NOMO-1 (cell line): ENCODE measurements at regions not wholly inside any gene's neighbourhood (a gene's known extent, or its start where the extent isn't known, plus 50 kb on each side); places are given as distances from the start of the nearest gene placed in this dataset.

Experiments
- DNase-seq, 2 experiments: peaks; one replicate each; lab custom pipeline; 2025; ENCODE audit not compliant: unreplicated experiment in 2 of 2; lab: John Stamatoyannopoulos, UW

GRCh38 chr1:181364801-181365200 lies 118.5 kb upstream of the CACNA1E start:
- DNase-seq, result no peak

GRCh38 chr1:181366910-181367309 lies 116.4 kb upstream of the CACNA1E start:
- DNase-seq, result no peak

DNA sequence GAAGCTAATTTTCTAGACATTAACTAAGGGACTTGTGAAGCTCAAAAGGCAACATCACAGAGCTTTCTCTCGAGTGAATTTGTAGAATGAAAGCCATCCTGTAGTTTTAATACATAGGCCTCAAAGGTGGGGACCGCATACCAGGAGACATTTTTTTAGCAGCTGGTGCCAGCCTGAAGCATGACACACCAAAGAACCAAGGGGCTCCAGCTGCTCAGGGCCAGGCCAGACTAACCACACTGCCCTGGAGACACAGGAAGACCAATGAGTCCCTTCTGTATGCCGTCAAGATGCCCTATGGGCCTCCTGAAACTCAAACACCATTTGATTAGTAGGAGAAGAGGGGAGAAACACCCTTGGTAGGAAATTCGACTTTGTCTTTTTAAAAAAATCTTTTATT lies 113.9 kb upstream of the CACNA1E start:
- no peak for DNase-seq

- no peak for DNase-seq
These were observed 99.6 kb upstream of the CACNA1E start for GRCh38 chr1:181383695-181384094.

DNA sequence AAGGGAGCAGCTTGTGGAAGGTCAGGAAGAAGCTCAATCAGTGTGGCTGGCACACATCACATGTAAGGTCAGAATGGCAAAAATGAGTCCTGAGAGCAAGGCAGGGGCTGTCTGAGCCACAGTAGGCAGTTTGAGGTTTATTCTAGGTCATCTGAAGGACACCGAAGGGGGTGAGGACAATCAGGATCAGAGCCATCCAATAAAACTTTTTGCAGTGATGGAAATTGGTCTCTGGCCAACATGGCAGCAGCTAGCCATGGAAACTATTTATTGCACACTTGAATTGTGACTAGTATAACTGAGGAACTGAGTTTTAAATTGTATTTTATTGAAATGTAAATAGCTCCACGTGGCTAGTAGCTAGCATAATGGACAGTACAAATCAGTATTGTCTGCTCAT lies 97.0 kb upstream of the CACNA1E start:
- no peak for DNase-seq

DNA sequence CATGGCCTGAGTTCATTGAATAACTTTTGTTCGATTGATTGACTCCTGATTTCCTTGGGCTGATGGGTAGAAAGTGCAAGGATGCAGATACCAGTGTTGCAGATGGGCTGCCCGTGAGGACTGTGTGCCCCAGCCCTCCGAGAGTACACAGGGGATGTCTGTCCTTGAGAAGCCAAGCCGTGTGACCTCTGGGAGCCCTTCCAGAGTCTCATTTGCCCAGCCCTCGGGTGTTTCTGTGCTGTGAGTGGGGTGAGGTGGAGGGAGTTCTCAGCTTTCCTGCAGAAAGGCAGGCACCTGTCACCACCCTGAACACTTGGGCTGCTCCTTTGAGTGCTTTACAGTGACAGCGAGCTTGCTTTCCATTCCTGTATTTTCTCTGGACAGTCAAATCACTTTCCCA lies 96.4 kb upstream of the CACNA1E start:
- no peak for DNase-seq

- DNase-seq, result no peak
These were observed 95.6 kb upstream of the CACNA1E start for GRCh38 chr1:181387702-181388101.

DNA sequence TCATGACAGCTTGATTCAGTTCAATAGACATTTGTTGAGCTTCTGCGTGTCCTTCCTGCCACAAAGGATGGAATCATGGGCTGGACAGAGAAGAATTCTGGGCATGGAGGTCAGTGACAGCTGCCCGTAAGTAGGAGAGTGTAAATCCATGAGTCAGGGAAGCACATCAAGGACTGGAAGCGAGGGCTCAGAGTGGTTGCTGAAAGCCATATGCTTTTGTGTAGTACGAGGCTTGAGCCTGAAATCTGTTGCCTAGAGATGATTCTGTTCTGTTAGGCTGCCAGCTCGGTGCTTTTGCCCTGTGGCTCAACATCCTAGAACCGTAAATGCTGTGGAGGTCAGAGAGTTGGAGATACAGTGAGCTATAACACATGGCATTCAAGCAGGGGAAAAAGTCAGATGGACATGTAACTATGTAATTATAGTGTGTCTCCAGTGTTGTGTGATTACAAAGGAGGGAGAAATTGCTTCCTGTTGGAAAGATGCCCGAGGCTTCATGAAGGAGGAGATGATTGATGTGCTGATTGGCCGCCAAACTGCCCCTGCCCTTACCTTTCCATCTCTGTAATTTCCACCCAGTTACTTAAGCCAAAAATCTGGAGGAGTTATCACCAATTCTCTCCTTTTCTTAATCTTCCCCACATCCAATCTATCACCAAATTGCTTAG lies 92.8 kb upstream of the CACNA1E start:
- no peak for DNase-seq

GRCh38 chr1:181391301-181391900 lies 91.9 kb upstream of the CACNA1E start:
- no peak for DNase-seq

DNA sequence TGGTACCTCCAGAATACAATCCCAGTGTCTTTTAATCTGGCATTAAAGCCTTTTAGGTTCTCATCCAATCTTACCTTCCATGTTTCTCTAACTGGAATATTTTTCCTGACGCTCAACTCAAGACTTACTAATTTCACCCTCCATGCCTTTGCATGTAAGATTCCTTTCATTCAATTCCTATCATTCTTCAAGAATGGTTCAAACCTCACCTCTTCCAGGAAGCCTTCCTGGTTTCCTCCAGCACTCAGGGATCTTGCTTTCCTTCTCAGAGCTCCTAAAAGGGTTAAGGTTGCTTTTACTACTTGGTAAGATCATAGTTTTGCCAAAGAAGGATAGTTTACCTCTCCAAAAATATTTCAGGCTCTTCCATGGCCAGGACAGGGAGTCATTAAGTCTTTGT lies 91.2 kb upstream of the CACNA1E start:
- no peak for DNase-seq

DNA sequence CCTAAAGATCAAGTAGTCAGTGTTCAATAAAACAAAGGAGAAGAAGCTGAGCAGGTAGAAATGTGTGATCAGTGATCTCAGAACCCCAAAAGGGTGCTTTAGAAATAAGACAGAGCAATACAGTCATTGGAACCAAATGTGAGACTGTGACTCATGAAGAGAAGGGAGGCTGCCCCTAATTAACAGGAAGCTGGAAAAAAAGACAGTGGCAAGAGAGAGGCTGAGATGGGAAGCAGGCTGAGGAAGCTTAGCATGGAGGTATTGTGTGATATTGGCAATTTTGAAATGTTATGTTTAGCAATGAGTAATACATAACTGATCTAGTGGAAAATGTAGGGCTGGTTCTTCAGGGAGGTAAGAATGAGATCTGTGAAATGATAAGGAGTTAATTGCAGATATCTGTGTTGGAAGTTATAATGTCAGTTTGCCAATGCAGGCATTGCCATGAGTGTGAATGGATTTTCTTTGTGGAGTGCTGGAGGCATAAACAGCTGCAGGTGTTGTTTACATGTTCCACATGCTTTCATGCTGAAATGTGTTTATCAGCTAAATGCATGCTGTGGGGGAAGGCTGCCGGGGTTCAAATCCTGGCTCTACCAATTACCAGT lies 90.6 kb upstream of the CACNA1E start:
- DNase-seq, result peak in 1 of 2 experiments; percentile 20

GRCh38 chr1:181394766-181395165 lies 88.6 kb upstream of the CACNA1E start:
- no peak for DNase-seq

DNA sequence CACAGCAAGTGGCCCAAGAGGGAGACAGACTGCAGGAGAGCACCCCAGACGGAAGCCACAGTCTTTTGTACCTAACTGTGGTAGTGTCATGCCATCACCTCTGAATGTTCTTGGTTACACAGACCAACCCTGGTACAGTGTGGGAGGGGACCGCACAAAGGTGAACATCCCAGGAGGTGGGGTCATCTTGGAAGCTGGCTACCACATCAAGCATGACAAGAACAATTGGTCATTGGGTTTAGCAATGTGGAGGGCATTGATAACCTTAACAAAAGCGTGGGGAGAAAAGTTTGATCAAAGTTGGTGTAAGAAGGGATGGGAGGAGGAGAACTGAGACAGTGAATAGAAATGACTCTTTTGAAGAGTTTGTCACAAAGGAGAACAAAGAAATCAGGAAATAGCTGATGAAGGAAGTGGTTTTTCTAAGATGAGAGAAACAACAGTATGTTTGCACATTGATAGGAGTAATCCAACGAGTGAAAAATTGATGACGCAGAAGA lies 87.1 kb upstream of the CACNA1E start:
- peak in 1 of 2 experiments; percentile 49 for DNase-seq

GRCh38 chr1:181396811-181397210 lies 86.5 kb upstream of the CACNA1E start:
- DNase-seq, result no peak

GRCh38 chr1:181397845-181398244 lies 85.5 kb upstream of the CACNA1E start:
- peak; percentile 46 to 57 for DNase-seq

DNA sequence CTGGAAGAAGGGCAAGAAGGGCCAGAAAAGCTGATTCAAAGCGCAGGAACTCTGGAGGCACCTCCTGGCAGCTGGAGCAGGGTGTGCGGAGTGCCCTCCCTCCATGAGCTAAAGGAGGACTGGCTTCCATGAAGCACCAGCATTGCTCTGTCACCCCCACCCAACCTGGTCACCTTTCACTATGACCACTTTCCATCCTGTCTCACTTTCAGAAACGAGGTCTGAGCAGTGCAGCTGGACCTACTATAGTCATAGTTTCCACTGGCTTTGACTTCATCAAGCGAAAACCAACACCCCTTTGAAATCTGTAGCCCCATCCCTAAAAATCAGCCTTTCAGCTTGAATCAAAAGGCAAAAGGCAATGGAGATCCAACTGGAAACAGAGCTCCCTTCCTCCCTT lies 84.8 kb upstream of the CACNA1E start:
- DNase-seq, result no peak

DNA sequence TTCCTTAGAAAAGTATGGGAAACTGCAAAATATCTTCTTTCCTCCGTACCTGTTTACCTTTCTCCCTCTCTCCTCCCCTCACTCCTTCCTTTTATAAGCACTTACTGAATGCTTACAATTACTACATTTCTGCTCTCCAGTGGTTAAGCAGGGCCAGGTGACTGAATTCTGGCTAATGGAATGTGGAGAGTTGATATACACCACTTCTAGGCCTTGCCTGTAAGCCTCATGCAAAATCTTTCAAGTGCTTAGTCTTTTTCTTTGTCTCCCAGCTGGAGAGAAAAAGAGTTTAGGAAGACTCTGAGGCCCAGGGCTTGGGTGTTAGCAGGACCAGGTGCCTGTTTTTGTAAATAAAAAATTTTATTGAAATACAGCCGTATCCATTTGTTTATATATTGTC lies 77.7 kb upstream of the CACNA1E start:
- DNase-seq, result no peak

- DNase-seq, result no peak
These were observed 76.3 kb upstream of the CACNA1E start for GRCh38 chr1:181406989-181407388.

- DNase-seq, result no peak
These were observed 73.3 kb upstream of the CACNA1E start for GRCh38 chr1:181409981-181410380.

DNA sequence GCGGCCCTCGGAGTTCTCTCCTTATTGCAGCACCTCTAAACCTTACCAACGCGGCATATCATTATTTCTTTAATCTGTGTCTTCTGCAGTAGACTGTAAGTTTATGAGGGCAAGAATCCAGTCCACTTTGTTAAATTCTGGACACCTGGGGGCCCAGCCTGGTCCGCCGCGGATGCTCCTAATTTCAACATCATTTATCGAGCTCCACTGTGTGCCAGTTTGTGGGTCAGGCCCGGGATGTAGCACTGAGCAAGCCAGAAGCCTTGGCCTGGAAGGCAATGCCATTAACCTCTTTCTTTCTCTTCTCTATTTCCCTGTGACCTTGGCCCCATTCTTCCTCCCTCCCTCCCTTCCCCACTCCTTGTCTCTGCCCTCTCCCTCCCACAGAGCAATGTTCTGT lies 70.6 kb upstream of the CACNA1E start:
- no peak for DNase-seq

GRCh38 chr1:181413195-181413815 lies 70.0 kb upstream of the CACNA1E start:
- DNase-seq, result no peak

DNA sequence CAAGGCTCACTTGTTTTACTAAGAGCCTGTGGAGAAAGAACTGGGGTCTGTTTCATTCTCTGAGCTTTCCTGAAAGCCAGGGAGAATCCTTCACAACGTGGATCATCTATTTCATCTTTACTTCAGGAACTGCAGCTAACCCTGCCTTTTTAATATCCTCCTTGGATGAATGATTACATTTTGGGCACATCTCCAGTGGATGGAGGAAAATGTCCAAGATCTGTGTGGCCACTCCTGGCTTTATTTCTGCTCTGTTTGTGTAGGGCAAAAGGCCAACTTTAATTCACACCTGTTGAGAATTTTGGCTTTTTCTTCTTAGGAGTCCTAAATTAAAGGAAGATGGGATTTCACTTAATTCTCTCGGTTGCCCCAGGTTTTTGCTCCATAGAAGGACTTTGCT lies 69.5 kb upstream of the CACNA1E start:
- DNase-seq, result no peak
